Loucy (cell line): ENCODE measurements at regions not wholly inside any gene's neighbourhood (a gene's known extent, or its start where the extent isn't known, plus 50 kb on each side); places are given as distances from the start of the nearest gene placed in this dataset.

Source experiments
- H2AFZ ChIP-seq: fragments of 200-600 bp; sonication (generic); 2 replicates; pipeline ENCODE4 v1.6.0; 2016; ENCODE audit warnings: antibody characterized with exemption, mild to moderate bottlenecking, low read length, moderate library complexity
- H3F3A ChIP-seq: fragments of 200-600 bp; 2 replicates; pipeline ENCODE4 v1.6.0; 2016; ENCODE audit warnings: antibody characterized with exemption, low read depth, mild to moderate bottlenecking
- H3K27me3 ChIP-seq: fragments of 200-600 bp; sonication (generic); 2 replicates; pipeline ENCODE4 v1.6.1; 2014; ENCODE audit warnings: low read length, mild to moderate bottlenecking; ENCODE audit not compliant: insufficient read depth, poor library complexity, severe bottlenecking
- H3K36me3 ChIP-seq: fragments of 200-600 bp; sonication (generic); 2 replicates; pipeline ENCODE4 v1.6.1; 2016; ENCODE audit warnings: low read length; ENCODE audit not compliant: insufficient read depth
- H3K4me1 ChIP-seq: fragments of 200-600 bp; sonication (generic); 2 replicates; pipeline ENCODE4 v1.5.1; 2014; ENCODE audit warnings: low read length, mild to moderate bottlenecking; ENCODE audit not compliant: insufficient read depth, poor library complexity, severe bottlenecking
- H3K4me2 ChIP-seq: fragments of 200-600 bp; sonication (generic); 2 replicates; pipeline ENCODE4 v1.6.0; 2014; ENCODE audit warnings: antibody characterized with exemption, low read length, low read depth, mild to moderate bottlenecking; ENCODE audit not compliant: poor library complexity, severe bottlenecking
- H3K4me3 ChIP-seq: fragments of 200-600 bp; sonication (generic); 2 replicates; pipeline ENCODE4 v1.5.1; 2014; ENCODE audit warnings: low read length, mild to moderate bottlenecking, mixed read lengths; ENCODE audit not compliant: poor library complexity, severe bottlenecking
- H3K79me2 ChIP-seq: fragments of 200-600 bp; sonication (generic); 2 replicates; pipeline ENCODE4 v1.6.1; 2014; ENCODE audit warnings: low read length; ENCODE audit not compliant: insufficient read depth
- H3K9ac ChIP-seq: fragments of 200-600 bp; sonication (generic); 2 replicates; pipeline ENCODE4 v1.6.0; 2014; ENCODE audit warnings: mild to moderate bottlenecking, low read depth, low read length, moderate library complexity; ENCODE audit not compliant: poor library complexity, severe bottlenecking
- H3K9me2 ChIP-seq: fragments of 200-600 bp; sonication (generic); replicated peaks from 2 replicates; pipeline ENCODE4 v1.6.1; 2016; ENCODE audit warnings: low read depth, low read length, mixed read lengths
- H3K9me3 ChIP-seq: fragments of 200-600 bp; sonication (generic); 2 replicates; pipeline ENCODE4 v1.6.1; 2014; ENCODE audit warnings: mild to moderate bottlenecking, antibody characterized with exemption, low read length, low read depth; ENCODE audit not compliant: insufficient read depth
- H4K20me1 ChIP-seq: fragments of 200-600 bp; sonication (generic); 2 replicates; pipeline ENCODE4 v1.6.0; 2014; ENCODE audit warnings: antibody characterized with exemption, low read length, mild to moderate bottlenecking; ENCODE audit not compliant: insufficient read depth, poor library complexity, severe bottlenecking
- CTCF ChIP-seq: fragments of 200-600 bp; sonication (generic); conservative IDR thresholded peaks from 2 replicates; pipeline ENCODE4 v1.5.1; 2014; ENCODE audit warnings: mild to moderate bottlenecking, antibody characterized with exemption, low read length
- EZH2phosphoT487 ChIP-seq: fragments of 200-600 bp; IDR thresholded peaks from 2 replicates; pipeline ENCODE4 v1.6.1; 2018; ENCODE audit warnings: antibody characterized with exemption, mild to moderate bottlenecking, moderate library complexity, borderline replicate concordance

GRCh38 chr13:74573654-74574053 is 439.4 kb upstream of the KLF12 start:
- Histone ChIP-seq H3K9ac (no peak overlapping the region), H3K9me3 (no peaks in the 10 kb centered on the region), H3K4me3 (no peak overlapping the region), H3K27me3 (no peaks in the 10 kb centered on the region), H3K4me1 (no peaks in the 10 kb centered on the region), H3K79me2 (no peaks in the 10 kb centered on the region), H3K4me2 (no peak overlapping the region), H3K36me3 (no peaks in the 10 kb centered on the region), H3K9me2 (no peaks in the 10 kb centered on the region), H4K20me1 (no peaks in the 10 kb centered on the region), H2AFZ (no peak overlapping the region), H3F3A (no peaks in the 10 kb centered on the region)
- TF ChIP-seq CTCF (peak; percentile 74), EZH2phosphoT487 (no peak)

GRCh38 chr13:74571811-74572210 is 437.6 kb upstream of the KLF12 start:
- Histone ChIP-seq H3K4me2 (no peak overlapping the region), H3K27me3 (no peaks in the 10 kb centered on the region), H3K9ac (no peak overlapping the region), H3K79me2 (no peaks in the 10 kb centered on the region), H3K9me2 (no peaks in the 10 kb centered on the region), H3K4me3 (no peak overlapping the region), H4K20me1 (no peaks in the 10 kb centered on the region), H3K36me3 (no peaks in the 10 kb centered on the region), H2AFZ (no peak overlapping the region), H3F3A (no peaks in the 10 kb centered on the region), H3K9me3 (no peaks in the 10 kb centered on the region), H3K4me1 (no peaks in the 10 kb centered on the region)
- TF ChIP-seq EZH2phosphoT487 (no peak), CTCF (no peak)

- TF ChIP-seq EZH2phosphoT487 (no peak), CTCF (no peak)
- Histone ChIP-seq H3K9me3 (no peaks in the 10 kb centered on the region), H4K20me1 (no peaks in the 10 kb centered on the region), H3F3A (no peaks in the 10 kb centered on the region), H3K36me3 (no peaks in the 10 kb centered on the region), H3K9me2 (no peaks in the 10 kb centered on the region), H3K27me3 (no peaks in the 10 kb centered on the region), H3K4me3 (no peak overlapping the region), H3K4me2 (no peak overlapping the region), H3K79me2 (no peaks in the 10 kb centered on the region), H3K4me1 (no peaks in the 10 kb centered on the region), H3K9ac (no peak overlapping the region), H2AFZ (no peak overlapping the region)
Observed at GRCh38 chr13:74570834-74571233, 436.6 kb upstream of the KLF12 start.
